Pons (tissue), 1 donor: ENCODE measurements at regions not wholly inside any gene's neighbourhood (a gene's known extent, or its start where the extent isn't known, plus 50 kb on each side); places are given as distances from the start of the nearest gene placed in this dataset.
"Not testable (repeated sequence)": the region's sequence is repeated elsewhere in the genome, so short reads cannot be mapped to it uniquely, and the experiment has no call there.

ENCODE experiments used
- DNase-seq: peaks from one replicate; pipeline ENCODE4 v3.0.0-alpha.2; 2016; ENCODE audit warnings: low spot score

DNA sequence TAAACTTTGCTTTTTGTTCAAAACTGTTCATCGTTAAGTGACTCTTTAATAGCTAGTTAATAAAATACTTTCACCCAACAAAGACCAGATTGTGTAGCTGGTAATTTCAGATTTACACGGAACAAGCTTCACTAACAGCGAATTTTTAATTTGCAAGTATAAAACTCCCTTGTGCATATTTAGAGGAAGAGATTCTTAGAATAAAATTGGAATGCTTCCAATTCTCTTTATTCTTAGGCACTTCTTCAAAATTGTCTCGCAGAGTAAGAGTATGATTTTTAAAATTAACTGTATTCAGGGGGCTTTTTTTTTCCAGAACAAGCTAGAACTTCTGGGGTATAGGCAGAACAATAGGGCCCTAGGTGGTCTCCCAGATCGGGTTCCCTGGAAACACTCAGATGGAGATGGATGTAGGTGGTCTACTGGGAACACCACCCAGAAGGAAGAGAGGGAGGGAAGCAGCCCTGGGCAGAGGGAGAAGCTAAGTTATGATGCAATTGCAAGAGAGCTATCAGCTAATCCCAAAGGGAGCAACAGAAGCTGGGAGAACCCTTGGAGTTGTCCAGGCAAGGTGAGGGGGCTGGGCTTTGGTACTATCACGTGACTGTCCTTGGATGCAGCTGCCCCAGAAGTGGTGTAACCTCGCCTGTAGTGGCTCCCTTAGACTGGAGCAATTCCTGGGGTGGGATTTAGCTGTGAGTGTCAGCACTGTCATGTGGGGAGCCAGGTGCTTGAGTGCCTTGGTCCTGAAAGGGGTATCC lies 151.7 kb upstream of the ASB18 start:
- DNase-seq: no peak

DNA sequence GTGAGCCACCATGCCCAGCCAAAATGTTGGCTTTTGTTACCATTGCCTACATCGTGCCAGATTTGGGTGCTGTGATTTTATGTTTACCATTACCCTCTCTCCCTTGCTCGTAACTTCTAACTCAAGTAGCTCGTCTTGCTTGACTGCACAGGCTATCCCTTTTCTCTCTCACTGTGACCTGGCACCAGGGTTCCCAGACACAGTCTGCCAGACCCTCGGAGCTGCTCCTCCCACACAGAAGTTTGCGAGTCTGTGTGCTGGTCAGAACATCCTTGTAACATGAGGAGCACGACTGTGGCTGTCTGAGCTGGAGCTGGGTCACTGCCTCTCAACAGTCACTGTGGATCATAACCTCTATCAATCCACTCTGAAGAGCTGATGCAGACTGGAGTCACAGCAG lies 152.5 kb upstream of the ACKR3 start:
- DNase-seq: no peak

DNA sequence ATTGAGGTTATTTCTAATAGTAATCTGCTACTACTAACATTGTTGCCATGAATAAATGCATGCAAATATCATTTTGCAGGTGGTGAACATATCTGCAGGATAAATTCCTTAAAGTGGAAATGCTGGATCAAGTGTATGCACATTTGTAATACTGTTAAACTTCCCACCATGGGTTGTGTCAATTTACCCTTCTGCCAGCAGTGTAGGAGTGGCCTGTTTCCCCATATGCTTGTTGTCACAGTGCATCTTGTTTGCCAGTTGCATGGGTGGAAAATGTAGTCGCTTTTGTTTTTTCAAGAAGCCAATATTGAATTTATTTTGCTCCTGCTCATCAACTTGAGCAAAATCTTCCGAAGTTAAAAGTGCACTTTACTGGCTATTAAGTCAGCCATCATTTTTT lies 139.0 kb upstream of the ACKR3 start:
- no peak for DNase-seq

DNA sequence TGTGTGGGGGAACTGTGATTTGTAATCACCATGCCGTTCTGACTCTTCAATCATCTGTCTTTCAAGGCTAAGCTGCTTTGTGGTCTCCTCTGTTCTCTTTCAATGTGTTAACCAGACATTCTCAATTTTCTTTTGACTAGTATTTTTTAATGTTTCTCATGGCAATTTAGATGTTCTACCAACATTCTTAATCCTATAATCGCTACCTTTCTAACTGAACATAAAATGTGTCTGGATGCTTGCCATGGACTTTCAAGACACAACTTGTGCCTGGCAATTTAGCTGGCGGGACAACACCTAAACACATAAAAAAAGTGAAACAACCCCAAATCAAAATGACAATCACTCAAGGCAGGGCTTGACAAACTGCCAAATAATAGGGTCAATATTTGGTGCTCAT lies 135.0 kb upstream of the ACKR3 start:
- no peak for DNase-seq

DNA sequence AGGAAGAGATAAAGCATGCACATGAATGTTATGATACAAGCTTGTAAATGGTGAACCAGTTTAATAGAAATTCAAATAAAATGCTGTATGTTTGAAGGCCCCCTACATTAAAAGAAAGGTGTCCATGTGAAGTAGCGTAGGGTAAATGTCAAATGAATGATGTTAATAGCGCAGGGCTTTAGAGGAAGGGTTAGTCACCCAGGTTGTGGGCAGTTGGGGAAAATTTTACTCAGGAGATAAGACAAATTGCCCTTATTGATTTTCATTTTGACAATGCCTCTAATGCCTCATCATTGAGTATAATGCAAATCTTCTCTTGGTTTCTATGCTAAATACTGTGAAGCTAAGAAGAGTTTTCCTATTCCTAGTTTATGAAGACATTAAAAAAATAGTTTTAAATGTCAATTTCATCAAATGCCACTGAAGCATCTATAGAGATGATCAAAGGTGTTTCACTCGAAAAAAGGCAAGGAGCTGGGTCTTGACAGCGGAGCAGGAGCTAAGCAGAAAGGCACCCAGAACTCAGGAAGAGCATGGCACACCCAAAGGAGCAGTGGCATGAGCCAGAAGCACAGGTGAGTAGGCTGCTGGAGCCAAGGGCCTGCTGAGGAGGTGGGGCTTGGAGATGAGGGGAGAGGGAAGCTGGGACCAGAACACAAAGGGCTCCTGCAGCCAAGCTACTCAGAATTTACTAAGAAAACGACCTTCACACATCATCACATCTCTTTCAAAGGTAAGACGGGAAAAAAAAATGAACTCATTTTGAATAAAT lies 129.3 kb upstream of the ACKR3 start:
- no peak for DNase-seq

DNA sequence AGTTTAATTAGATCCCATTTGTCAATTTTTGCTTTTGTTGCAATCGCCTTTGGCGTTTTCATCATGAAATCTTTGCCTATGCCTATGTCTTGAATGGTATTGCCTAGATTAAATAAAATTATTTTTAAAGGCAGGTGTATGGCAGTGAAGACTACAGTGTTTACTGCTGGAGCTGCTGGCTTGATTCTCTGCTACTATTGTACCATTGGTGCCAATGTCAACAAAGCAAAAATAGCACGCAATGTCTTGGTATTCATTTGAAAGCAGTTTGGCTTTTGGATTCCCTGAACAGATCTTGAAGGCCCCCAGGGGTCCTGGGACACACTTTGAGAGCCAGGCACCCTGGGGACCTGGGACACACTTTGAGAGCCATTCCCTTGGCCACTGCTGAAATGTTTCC lies 125.4 kb upstream of the ACKR3 start:
- DNase-seq: no peak

DNA sequence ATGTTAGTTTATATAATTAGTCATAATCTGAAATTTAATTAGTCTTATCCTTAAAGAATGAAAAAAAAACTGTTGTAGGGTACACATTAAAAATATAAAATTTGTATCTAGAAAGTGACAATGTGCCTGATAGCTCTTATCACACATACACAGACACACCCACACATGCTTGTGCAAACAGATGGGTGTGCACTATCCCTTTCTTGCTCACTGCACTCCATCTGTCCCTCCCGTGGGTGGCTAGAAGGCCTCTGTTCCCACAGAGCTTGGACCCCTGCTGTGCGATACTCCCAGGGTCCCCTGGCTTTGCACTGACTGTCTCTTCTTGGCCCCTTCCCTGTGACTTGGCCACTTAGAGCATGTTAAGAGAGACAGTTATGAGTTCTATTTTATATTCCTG lies 123.9 kb upstream of the ACKR3 start:
- DNase-seq: no peak

DNA sequence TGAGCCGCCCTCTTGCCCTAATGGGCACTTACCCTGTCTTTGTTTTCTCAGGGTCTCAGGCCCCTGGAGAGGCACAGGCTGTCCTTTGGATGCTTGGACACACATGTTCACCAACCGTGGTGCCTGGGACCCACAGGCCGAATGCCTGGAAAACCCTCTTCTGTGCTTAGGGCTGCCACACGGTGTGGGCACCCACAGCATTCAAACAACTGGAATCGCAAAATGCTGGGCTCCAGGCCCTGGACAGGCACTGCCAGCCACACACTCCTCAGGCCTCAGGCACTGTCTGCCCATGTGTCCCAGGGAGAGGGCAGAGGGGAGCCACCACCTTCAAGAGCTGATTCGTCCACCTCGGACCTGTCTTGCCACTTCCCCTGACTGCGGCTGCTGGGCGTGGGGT lies 123.1 kb upstream of the ACKR3 start:
- DNase-seq: no peak

DNA sequence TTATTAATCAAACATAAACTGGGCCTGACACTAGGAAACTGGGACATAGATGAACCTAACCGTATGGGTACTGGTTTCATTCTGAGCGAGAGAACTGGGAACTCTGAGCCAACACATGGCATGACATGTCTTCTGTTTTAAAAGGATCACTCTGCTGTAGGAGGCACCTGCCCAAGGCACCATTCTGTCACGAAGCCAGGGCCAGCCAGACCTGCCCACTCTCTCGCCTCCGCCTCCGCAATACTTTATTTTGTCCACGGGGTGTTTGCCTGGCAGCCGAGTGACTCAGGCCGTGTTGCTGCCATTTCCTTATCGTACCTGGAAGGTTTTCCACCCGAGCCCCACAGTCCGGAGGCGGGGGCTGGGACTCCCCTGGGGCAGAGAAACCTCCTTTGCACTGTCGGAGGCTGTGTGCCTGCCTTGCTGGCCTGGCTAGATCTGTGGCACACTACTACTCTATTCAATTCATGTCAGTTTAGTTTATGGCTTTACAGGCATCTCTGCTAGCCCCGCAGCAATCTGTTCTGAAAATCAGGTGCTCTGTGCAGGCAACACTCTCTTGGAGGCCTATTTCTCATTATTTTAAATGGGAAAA lies 120.4 kb upstream of the ACKR3 start:
- DNase-seq: no peak

DNA sequence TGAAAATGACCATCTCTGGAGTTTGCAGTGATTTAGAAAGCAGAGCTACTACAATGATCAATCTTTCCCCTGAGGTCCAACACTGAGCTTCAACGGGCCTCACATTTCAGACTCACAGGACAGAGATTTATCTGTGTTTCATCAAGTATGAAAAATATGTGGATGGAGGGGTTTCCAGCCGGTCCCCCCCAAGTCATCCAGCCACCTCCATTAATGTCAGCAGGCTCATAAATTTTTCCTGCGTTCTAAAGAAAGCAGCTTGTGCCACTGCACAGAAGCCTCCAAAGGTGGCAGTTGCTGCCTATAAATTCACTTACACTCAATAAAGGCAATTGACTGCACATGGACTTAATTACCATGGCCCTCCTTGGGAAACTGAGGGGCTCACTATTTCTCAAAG lies 117.4 kb upstream of the ACKR3 start:
- DNase-seq: no peak

DNA sequence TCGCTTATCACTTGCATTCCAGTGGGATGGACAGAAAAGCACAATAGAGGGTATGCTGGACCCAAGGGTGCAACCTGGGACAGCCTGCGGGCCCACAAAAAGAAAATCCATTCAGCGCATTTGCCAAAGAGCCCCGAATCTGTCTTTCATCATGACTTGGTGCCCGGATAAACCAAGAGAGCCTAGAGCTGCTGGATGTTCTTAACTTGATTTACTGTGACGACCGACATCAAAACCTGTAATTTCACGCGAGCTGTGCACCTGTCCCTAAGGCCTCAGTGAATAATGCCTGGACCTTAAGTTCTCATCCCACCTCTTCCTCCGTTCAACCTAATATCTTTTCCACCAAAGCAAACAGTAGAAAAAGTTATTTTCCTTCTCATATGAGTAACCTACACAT lies 115.5 kb upstream of the ACKR3 start:
- no peak for DNase-seq

DNA sequence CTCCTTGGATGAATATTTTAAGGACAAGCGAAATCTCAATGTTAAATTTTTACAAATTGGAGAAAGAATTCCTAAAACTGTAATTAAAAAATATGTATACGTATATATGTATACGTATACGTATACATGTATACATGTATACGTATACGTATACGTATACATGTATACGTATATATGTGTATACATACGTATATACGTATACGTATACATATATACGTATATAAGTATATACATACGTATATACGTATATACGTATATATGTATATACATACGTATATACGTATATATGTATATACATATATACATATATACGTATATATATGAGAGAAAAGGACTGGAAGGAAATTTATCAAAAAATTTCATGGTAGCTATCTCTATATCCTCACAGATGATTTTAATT lies 110.2 kb upstream of the ACKR3 start:
- DNase-seq: no peak

DNA sequence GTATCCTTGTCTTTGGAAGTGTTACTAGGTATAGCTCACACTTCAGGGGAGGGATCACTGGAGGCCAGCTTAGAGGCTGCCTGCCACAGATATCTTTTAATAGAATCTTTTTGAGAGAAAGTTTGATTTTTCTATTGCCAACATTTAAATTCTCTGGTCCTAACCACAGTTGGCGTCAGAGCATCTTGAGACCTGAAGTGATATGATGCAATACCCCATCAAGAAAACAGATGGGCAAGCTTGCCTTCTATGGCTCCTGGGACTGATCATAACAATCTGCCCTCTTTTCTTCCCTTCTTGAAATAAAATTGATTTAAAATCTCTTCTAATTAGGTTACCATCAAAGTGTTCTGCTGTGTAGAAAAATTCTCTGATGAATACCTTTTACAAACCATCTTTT lies 105.5 kb upstream of the ACKR3 start:
- no peak for DNase-seq

DNA sequence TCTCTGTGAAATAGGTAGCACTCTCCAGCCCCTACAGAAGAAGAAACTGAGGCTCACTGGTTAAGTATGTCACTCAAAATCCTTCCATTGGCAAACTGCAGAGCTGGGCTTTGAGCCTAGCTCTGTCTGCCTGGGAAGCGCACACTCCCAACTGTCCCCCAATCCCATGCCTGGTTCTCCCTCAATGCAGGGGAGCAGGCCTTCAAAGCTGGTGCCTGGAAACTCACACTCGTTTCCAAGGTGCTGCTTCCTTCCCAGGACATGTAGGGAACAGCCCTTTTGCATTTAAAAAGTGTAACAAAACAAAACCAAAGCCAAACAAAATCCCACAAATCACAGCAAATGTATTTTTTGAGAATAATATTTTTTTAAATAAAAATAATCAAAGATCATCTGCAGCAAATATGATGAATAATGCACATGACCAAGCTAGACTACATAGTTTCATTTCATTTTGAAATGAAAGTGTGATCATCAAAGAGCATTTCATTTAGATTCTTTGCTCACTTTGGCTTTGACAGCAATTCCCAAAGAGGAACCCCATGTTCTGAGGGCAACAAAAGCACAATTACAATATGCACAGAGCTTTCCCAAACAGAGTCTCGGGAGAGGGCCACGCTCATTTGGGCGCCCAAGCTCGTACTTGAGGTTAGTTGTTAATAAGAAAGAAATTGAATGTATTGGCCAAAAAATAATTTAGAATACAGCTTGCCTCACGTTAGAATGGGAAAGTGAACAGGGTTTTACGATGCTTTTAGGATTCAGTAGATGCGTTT lies 96.7 kb upstream of the ACKR3 start:
- peak; percentile 32 for DNase-seq

DNA sequence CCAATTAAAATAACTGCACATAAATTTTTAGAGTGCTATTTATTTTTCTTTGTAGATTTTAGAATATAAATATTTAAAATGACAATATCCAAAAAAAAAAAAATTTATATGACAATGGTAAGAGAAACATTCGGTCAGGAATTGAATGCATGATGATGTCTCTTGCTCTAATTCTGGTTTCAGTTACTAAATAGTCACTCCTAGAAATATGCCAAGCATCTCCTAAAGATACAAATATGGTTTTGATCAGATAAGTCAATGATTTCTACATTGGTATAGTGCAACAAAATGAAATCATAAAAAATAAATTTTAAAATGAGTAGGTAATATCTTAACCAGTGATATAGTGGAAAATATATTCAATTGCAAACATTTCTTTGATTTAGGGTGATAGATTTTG lies 95.9 kb upstream of the ACKR3 start:
- no peak for DNase-seq

DNA sequence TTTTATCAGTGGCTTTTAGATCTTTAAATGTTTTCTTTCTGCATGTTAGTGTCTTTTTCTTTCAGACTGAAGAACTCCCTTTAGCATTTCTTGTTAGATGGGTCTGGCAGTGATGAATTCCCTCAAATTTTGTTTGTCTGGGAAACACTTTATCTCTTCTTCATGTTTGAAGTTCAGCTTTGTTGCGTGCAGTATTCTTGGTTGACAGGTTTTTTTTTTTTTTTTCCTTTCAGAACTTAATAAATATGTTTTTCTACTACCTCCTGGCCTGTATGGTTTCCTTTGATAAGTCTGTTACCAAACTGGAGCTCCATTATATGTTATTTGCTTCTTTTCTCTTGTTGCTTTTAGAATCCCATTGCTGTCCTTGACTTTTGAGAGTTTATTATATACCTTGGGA lies 89.8 kb upstream of the ACKR3 start:
- DNase-seq: no peak

DNA sequence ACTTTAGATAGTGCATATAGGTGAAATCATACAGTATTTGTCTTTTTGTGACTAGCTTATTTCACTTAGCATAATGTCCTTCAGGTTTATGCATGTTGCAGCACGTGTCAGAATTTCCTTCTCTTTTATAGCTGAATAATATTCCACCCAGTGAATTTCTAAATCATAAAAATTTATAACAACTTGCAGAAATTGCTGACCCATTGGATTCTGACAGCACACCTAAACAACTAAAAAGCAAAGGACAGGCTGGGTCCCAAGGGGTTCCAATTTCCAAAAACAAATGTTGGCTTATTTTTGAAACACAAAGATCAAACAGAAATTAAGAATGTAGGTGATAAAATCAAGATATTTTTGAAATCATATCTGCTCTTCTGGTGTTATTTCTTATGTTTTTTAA lies 86.5 kb upstream of the ACKR3 start:
- no peak for DNase-seq

DNA sequence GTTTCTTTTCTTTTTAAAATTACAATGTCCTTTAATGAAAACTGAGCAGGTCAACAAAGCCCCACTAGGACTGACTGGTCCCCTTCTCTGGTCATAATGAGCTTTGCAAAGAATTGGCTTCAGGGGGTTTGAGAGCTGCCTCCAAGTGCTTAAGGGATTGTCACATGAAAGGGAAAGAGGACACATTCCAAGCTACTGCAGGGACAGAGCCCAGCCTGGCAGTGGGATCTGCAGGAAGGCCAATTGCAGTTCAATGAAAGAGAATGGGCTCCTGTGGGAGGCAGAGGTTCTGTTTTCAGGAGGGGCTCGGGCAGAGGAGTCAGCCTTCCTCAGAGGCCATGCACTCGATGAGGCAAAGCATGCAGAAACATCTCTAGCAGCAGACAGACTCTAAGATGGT lies 84.1 kb upstream of the ACKR3 start:
- no peak for DNase-seq

DNA sequence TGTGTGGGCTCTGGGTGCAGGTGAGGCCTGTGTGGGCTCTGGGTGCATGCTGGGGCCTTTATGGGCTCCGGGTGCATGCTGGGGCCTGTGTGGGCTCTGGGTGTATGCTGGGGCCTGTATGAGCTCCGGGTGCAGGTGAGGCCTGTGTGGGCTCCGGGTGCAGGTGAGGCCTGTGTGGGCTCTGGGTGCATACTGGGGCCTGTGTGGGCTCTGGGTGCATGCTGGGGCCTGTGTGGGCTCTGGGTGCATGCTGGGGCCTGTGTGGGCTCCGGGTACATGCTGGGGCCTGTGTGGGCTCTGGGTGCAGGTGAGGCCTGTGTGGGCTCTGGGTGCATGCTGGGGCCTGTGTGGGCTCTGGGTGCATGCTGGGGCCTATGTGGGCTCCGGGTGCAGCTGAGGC lies 80.5 kb upstream of the ACKR3 start:
- DNase-seq: not testable (repeated sequence)

DNA sequence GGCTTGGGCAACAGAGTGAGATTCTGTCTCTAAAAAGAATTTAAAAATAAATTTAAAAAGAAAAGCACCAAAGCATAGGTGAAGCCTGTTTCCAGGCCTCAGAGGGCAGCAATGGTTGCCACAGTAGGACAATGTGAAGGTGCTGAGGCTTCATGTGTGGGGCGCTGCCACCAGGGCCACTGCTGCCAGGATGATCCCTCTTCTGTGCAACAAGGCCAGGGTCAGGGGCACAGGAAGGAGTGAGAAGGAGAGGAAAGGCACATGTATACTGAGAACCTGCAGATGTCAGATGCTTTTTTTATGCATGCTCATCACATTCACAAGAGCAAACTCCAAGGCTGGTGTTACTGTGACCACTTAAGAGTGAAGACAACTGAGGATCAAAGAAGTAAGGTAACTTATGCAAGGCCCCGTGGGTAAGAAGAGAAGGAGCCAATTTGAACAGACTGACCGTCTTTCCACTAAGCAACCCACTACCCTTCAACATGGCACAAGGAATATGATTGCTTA lies 79.7 kb upstream of the ACKR3 start:
- no peak for DNase-seq

DNA sequence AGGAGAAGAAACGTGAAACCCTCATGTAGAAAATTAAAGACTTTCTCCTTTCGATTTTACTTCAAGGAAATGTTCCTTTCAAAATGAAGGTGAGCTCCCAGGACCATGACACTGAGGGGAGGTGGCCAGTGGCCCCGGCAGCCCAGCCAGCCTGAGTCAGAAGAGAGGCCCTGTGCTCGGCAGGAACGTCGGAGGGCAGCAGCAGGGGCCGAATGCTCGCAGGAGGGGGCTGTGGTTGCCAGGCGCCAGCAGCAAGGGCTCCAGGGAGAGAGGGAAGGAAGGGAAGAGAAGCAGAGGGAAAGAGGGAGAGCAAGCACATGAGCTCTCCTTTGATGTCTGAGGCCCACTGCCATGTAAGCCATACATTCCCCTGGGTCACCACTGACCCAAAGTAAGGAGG lies 73.3 kb upstream of the ACKR3 start:
- no peak for DNase-seq

DNA sequence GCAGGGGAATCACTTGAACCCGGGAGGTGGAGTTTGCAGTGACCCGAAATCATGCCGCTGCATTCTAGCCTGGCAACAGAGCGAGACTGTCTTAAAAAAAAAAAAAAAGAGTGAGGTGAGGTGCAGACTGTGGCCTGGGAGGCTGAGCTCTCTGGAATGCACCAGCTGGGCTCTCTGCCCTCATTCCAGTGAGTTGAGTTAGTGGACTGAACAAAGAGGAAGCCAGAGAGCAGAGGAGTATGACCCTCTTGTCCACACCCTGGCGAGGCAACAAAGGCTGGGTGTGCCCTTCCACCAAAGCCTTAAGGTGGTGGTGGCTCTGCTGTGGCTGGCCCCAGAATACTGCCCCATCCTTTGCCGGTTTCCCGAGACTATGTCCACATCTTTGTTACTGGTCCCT lies 71.3 kb upstream of the ACKR3 start:
- no peak for DNase-seq
